Effector memory CD4-positive, alpha-beta T cell (primary cell): ENCODE measurements at regions not wholly inside any gene's neighbourhood (a gene's known extent, or its start where the extent isn't known, plus 50 kb on each side); places are given as distances from the start of the nearest gene placed in this dataset.

Experiments
- DNase-seq, 3 donors: peaks; one replicate each; pipeline ENCODE4 v3.0.0-alpha.2; 2020
- H3K27ac ChIP-seq: 2 replicates; pipeline ENCODE4 v1.7.0; 2013; ENCODE audit warnings: mild to moderate bottlenecking, low read length, moderate library complexity; ENCODE audit not compliant: insufficient read depth, poor library complexity, severe bottlenecking
- H3K27me3 ChIP-seq: replicated peaks from 2 replicates; pipeline ENCODE4 v1.7.0; 2013; ENCODE audit warnings: mild to moderate bottlenecking, low read length; ENCODE audit not compliant: insufficient read depth, control insufficient read depth, poor library complexity, severe bottlenecking
- H3K36me3 ChIP-seq: 2 replicates; pipeline ENCODE4 v1.7.0; 2013; ENCODE audit warnings: mild to moderate bottlenecking, low read length, moderate library complexity; ENCODE audit not compliant: control insufficient read depth, insufficient read depth
- H3K4me1 ChIP-seq: 2 replicates; pipeline ENCODE4 v1.7.0; 2013; ENCODE audit warnings: low read length, mild to moderate bottlenecking; ENCODE audit not compliant: control insufficient read depth, insufficient read depth, poor library complexity, severe bottlenecking
- H3K4me3 ChIP-seq: 2 replicates; pipeline ENCODE4 v1.7.0; 2013; ENCODE audit warnings: low read length, low read depth, mild to moderate bottlenecking; ENCODE audit not compliant: insufficient read depth, poor library complexity, severe bottlenecking
- H3K9me3 ChIP-seq: 2 replicates; pipeline ENCODE4 v1.7.0; 2013; ENCODE audit warnings: mild to moderate bottlenecking, low read length, moderate library complexity; ENCODE audit not compliant: control insufficient read depth

GRCh38 chr14:48914921-48915320, 671.3 kb downstream of the RPS29 start:
- no peaks in the 10 kb centered on the region for H3K36me3 ChIP-seq
- H3K9me3 ChIP-seq: no peaks in the 10 kb centered on the region
- no peak for DNase-seq
- H3K4me3 ChIP-seq: no peak overlapping the region
- no peak overlapping the region for H3K27ac ChIP-seq
- H3K4me1 ChIP-seq: no peaks in the 10 kb centered on the region
- H3K27me3 ChIP-seq: no peaks in the 10 kb centered on the region

DNA sequence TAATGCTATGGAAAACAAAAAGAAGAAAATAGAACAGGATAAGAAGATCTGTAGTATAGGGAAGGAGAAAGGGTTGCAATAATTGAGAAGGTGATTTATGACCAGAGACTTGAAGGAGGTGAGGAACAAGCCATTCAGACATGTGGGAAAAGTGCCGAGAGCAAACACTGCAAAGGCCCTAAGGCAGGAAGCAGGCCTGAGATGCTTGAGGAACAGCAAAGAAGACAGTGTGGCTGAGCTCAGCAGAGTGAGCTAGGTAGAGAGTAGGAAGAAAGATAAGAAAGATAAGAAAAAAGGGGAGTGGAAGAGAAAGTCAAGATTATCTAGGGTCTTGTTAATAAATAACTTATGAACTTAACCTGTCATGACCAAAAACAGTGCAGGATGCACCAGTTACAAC, 671.8 kb downstream of the RPS29 start:
- Histone ChIP-seq H3K9me3 (no peaks in the 10 kb centered on the region), H3K27me3 (no peaks in the 10 kb centered on the region)

DNA sequence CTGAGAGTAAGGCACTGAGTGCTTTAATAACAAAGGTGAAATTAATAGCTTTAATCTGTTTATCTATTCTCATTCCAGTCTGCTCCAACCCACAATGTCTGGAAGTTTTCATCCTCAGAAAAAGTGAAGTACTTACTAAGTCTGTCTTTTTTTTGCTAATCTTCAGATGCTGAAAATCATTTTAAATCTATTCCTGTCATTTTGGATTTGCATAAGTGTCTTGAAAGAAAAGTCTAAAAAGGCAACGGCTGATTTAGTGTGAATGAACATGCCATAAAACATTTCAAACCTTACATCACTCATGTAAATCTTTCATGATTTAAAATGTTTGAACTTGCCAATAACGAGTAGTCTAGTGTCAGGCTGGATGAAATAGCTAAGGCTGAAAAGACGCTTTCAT, 685.6 kb downstream of the RPS29 start:
- Histone ChIP-seq H3K9me3 (no peaks in the 10 kb centered on the region), H3K27ac (no peak overlapping the region), H3K4me1 (no peaks in the 10 kb centered on the region), H3K4me3 (no peak overlapping the region), H3K27me3 (no peaks in the 10 kb centered on the region), H3K36me3 (no peaks in the 10 kb centered on the region)
- no peak for DNase-seq

More for the DNA sequence above, 671.8 kb downstream of the RPS29 start:
- no peak overlapping the region for H3K27ac ChIP-seq
- no peaks in the 10 kb centered on the region for H3K4me1 ChIP-seq
- H3K36me3 ChIP-seq: no peaks in the 10 kb centered on the region
- H3K4me3 ChIP-seq: no peak overlapping the region
- DNase-seq: no peak

- H3K9me3 ChIP-seq: no peaks in the 10 kb centered on the region
- H3K27me3 ChIP-seq: no peaks in the 10 kb centered on the region
- no peak overlapping the region for H3K27ac ChIP-seq
- no peak overlapping the region for H3K4me3 ChIP-seq
- H3K36me3 ChIP-seq: no peaks in the 10 kb centered on the region
- DNase-seq: no peak
- no peaks in the 10 kb centered on the region for H3K4me1 ChIP-seq
Observed at GRCh38 chr14:48890333-48890732, 695.8 kb downstream of the RPS29 start.

- Histone ChIP-seq H3K36me3 (no peaks in the 10 kb centered on the region), H3K4me3 (no peak overlapping the region), H3K27me3 (no peaks in the 10 kb centered on the region), H3K4me1 (no peaks in the 10 kb centered on the region), H3K9me3 (no peaks in the 10 kb centered on the region), H3K27ac (no peak overlapping the region)
- no peak for DNase-seq
Observed at GRCh38 chr14:48876806-48877340, 709.3 kb downstream of the RPS29 start.

DNA sequence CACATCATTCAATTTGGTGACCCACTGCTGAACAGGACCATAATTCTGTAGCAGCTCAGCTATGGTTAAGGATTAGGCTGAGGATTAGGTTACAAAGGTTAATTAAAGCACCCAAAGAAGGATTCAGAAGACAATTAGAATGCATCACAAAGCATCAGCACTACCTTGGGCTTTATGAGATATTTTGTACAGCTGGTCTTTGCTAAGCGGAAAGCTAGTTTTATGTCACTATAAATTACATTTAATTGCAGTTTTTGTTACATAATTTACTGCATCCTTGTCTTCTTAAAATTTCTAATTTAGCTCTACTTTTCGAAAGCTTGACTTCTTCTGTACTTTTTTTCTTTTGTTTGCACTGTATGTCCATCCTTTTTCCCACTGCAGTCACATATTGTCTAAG, 711.5 kb downstream of the RPS29 start:
- no peaks in the 10 kb centered on the region for H3K9me3 ChIP-seq
- no peak for DNase-seq
- no peak overlapping the region for H3K27ac ChIP-seq
- H3K4me3 ChIP-seq: no peak overlapping the region
- H3K27me3 ChIP-seq: no peaks in the 10 kb centered on the region
- no peaks in the 10 kb centered on the region for H3K4me1 ChIP-seq
- no peaks in the 10 kb centered on the region for H3K36me3 ChIP-seq

- Histone ChIP-seq H3K4me1 (no peaks in the 10 kb centered on the region), H3K4me3 (no peak overlapping the region), H3K9me3 (no peaks in the 10 kb centered on the region), H3K27ac (no peak overlapping the region), H3K36me3 (no peaks in the 10 kb centered on the region), H3K27me3 (no peaks in the 10 kb centered on the region)
- no peak for DNase-seq
Observed at GRCh38 chr14:48857366-48857765, 728.8 kb downstream of the RPS29 start.

DNA sequence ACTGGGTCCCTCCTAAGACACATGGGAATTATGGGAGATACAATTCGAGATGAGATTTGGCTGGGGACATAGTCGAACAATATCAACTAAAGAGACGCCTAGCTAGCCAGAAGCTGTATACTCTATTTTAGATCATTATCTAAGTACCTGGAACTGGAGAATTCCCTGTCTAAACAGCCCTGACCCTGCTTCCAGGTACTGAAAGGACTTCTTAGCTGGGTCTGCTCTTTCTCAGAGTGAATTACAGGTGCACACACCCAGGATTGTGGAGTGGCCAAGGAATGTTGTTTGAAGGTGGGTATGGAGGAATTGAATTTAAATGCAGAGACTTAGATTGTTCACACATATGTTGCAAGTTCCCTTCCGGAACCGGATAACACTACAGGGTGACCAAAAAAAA, 733.0 kb downstream of the RPS29 start:
- no peaks in the 10 kb centered on the region for H3K9me3 ChIP-seq
- no peak overlapping the region for H3K4me3 ChIP-seq
- no peak for DNase-seq
- no peaks in the 10 kb centered on the region for H3K4me1 ChIP-seq
- H3K27ac ChIP-seq: no peak overlapping the region
- no peaks in the 10 kb centered on the region for H3K36me3 ChIP-seq
- no peaks in the 10 kb centered on the region for H3K27me3 ChIP-seq

GRCh38 chr14:48849741-48850322, 736.3 kb downstream of the RPS29 start:
- H3K9me3 ChIP-seq: no peaks in the 10 kb centered on the region

DNA sequence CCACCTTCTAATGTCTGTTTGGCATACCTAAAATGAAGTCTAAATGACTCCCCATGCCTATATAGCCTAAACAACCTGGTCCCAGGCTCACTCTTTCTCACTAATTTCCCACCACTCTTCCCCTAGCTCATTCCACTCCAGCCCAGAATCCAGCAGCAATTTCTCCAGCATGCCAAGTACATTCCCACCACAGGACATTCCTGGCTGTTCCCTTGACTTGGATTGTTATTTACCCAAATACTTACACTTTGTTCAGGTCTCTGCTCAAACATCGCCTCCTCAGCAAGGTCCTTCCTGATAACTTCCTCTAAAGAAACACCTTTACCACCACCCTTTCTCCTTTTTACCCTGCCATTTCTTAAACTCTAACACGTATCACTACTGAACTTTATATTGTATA, 743.4 kb downstream of the RPS29 start:
- Histone ChIP-seq H3K9me3 (no peaks in the 10 kb centered on the region), H3K27me3 (no peaks in the 10 kb centered on the region), H3K36me3 (no peaks in the 10 kb centered on the region), H3K4me1 (no peaks in the 10 kb centered on the region), H3K4me3 (no peak overlapping the region), H3K27ac (no peak overlapping the region)
- no peak for DNase-seq

More at GRCh38 chr14:48849741-48850322, 736.3 kb downstream of the RPS29 start:
- DNase-seq: no peak
- Histone ChIP-seq H3K36me3 (no peaks in the 10 kb centered on the region), H3K27ac (no peak overlapping the region), H3K27me3 (no peaks in the 10 kb centered on the region), H3K4me1 (no peaks in the 10 kb centered on the region), H3K4me3 (no peak overlapping the region)
